A673 (cell line): ENCODE measurements at regions not wholly inside any gene's neighbourhood (a gene's known extent, or its start where the extent isn't known, plus 50 kb on each side); places are given as distances from the start of the nearest gene placed in this dataset.

ENCODE experiments used
- EZH2 ChIP-seq: fragments of 200-600 bp; sonication (generic); IDR thresholded peaks from 2 replicates; pipeline ENCODE4 v1.6.1; 2017; ENCODE audit warnings: borderline replicate concordance, low read depth, mild to moderate bottlenecking, mixed read lengths, antibody characterized with exemption, low read length; ENCODE audit not compliant: poor library complexity, severe bottlenecking
- TF ChIP-seq, protein P1 (sequence below): fragments of 300-800, 200-600 bp; sonication (generic); conservative IDR thresholded peaks from 2 replicates; pipeline ENCODE4 v1.5.1; 2017; ENCODE audit warnings: low read depth, mild to moderate bottlenecking, antibody characterized with exemption, low read length, moderate library complexity, mixed read lengths

DNA sequence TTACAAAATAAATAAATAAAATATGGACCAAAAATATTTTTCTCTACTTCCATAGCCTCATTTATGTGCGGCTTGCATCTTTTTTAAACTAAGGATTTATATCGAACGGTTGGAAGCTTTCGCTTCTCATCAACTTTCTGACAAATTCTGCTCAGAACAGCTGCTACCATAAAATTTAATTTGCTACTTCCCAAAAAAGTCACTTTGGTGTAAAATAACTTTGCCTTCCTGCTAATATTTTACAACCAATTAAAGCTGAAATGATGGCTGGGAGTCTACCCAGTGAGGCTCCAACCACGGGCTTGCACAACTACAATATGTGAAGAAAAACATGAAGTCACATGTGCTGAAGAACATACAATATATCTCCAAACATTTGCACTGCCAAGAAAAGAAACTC lies 253.1 kb upstream of the NEBL start:
- TF ChIP-seq, protein P1, sequence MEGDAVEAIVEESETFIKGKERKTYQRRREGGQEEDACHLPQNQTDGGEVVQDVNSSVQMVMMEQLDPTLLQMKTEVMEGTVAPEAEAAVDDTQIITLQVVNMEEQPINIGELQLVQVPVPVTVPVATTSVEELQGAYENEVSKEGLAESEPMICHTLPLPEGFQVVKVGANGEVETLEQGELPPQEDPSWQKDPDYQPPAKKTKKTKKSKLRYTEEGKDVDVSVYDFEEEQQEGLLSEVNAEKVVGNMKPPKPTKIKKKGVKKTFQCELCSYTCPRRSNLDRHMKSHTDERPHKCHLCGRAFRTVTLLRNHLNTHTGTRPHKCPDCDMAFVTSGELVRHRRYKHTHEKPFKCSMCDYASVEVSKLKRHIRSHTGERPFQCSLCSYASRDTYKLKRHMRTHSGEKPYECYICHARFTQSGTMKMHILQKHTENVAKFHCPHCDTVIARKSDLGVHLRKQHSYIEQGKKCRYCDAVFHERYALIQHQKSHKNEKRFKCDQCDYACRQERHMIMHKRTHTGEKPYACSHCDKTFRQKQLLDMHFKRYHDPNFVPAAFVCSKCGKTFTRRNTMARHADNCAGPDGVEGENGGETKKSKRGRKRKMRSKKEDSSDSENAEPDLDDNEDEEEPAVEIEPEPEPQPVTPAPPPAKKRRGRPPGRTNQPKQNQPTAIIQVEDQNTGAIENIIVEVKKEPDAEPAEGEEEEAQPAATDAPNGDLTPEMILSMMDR, result no peak
- no peak for TF ChIP-seq EZH2
